Skeletal muscle tissue (tissue), 3 donors: ENCODE measurements at regions not wholly inside any gene's neighbourhood (a gene's known extent, or its start where the extent isn't known, plus 50 kb on each side); places are given as distances from the start of the nearest gene placed in this dataset.

Experiments
- H3K27ac ChIP-seq: one replicate; pipeline ENCODE4 v1.7.0; 2013; ENCODE audit warnings: mild to moderate bottlenecking, low read depth, low read length, inconsistent platforms
- H3K27me3 ChIP-seq, 3 donors: one replicate each; pipeline ENCODE4 v1.7.0; 2013; ENCODE audit warnings: low read length in 3 of 3; ENCODE audit not compliant: control insufficient read depth in 3 of 3, insufficient read depth in 3 of 3
- H3K36me3 ChIP-seq, 3 donors: one replicate each; pipeline ENCODE4 v1.7.0; 2013; ENCODE audit warnings: low read length in 3 of 3; ENCODE audit not compliant: control insufficient read depth in 3 of 3, insufficient read depth in 3 of 3
- H3K4me1 ChIP-seq, 3 donors: one replicate each; pipeline ENCODE4 v1.7.0; 2013; ENCODE audit warnings: low read length in 3 of 3, mild to moderate bottlenecking in 3 of 3; ENCODE audit not compliant: control insufficient read depth in 3 of 3, insufficient read depth in 3 of 3
- H3K4me3 ChIP-seq, 3 donors: one replicate each; pipeline ENCODE4 v1.7.0; 2013; ENCODE audit warnings: low read length in 3 of 3
- H3K9ac ChIP-seq, 3 donors: one replicate each; pipeline ENCODE4 v1.7.0; 2013; ENCODE audit warnings: low read length in 3 of 3, mild to moderate bottlenecking in 3 of 3, moderate library complexity in 2 of 3, low read depth in 1 of 3
- H3K9me3 ChIP-seq, 3 donors: one replicate each; pipeline ENCODE4 v1.7.0; 2013; ENCODE audit warnings: low read length in 3 of 3; ENCODE audit not compliant: control insufficient read depth in 3 of 3
- donor health status: Osteomylitis.

GRCh38 chr2:43074592-43075053 is 151.8 kb downstream of the ZFP36L2 start:
- Histone ChIP-seq H3K36me3 (no peaks in the 10 kb centered on the region), H3K9ac (peak overlapping the region in 2 of 3 donors; percentile 5 to 35), H3K27ac (peak overlapping the region; percentile 76), H3K4me3 (peak overlapping the region in 2 of 3 donors; percentile 15 to 31), H3K27me3 (no peaks in the 10 kb centered on the region), H3K9me3 (no peaks in the 10 kb centered on the region), H3K4me1 (peaks cover 65 to 69% (median 68%) of the 10 kb centered on the region in 3 donors)

- peak overlapping the region in 1 of 3 donors; percentile 14 for H3K4me3 ChIP-seq
- no peaks in the 10 kb centered on the region for H3K9me3 ChIP-seq
- peak overlapping the region; percentile 76 for H3K27ac ChIP-seq
- no peaks in the 10 kb centered on the region for H3K36me3 ChIP-seq
- peaks cover 66 to 71% (median 69%) of the 10 kb centered on the region in 3 donors for H3K4me1 ChIP-seq
- H3K27me3 ChIP-seq: no peaks in the 10 kb centered on the region
- peak overlapping the region in 1 of 3 donors; percentile 26 for H3K9ac ChIP-seq
These were observed 152.4 kb downstream of the ZFP36L2 start for GRCh38 chr2:43074052-43074451.

- H3K27ac ChIP-seq: peak overlapping the region; percentile 76
- no peaks in the 10 kb centered on the region for H3K27me3 ChIP-seq
- peaks cover 66 to 70% (median 66%) of the 10 kb centered on the region in 3 donors for H3K4me1 ChIP-seq
- H3K36me3 ChIP-seq: no peaks in the 10 kb centered on the region
- H3K4me3 ChIP-seq: no peak overlapping the region
- no peaks in the 10 kb centered on the region for H3K9me3 ChIP-seq
- H3K9ac ChIP-seq: peak overlapping the region in 1 of 3 donors; percentile 26
These were observed 153.0 kb downstream of the ZFP36L2 start for GRCh38 chr2:43073401-43073825.

GRCh38 chr2:43071599-43072550 is 154.5 kb downstream of the ZFP36L2 start:
- H3K27ac ChIP-seq: peak overlapping the region; percentile 62
- H3K36me3 ChIP-seq: no peaks in the 10 kb centered on the region
- no peaks in the 10 kb centered on the region for H3K9me3 ChIP-seq
- H3K4me3 ChIP-seq: no peak overlapping the region
- peaks cover 66 to 70% (median 66%) of the 10 kb centered on the region in 3 donors for H3K4me1 ChIP-seq
- peak overlapping the region in 2 of 3 donors; percentile 26 to 57 for H3K9ac ChIP-seq
- no peaks in the 10 kb centered on the region for H3K27me3 ChIP-seq

GRCh38 chr2:43070676-43071502 is 155.5 kb downstream of the ZFP36L2 start:
- no peaks in the 10 kb centered on the region for H3K27me3 ChIP-seq
- no peaks in the 10 kb centered on the region for H3K9me3 ChIP-seq
- peak overlapping the region in 1 of 3 donors; percentile 57 for H3K9ac ChIP-seq
- H3K27ac ChIP-seq: peak overlapping the region; percentile 62
- H3K4me1 ChIP-seq: peaks cover 56 to 64% (median 58%) of the 10 kb centered on the region in 3 donors
- H3K4me3 ChIP-seq: no peak overlapping the region
- H3K36me3 ChIP-seq: no peaks in the 10 kb centered on the region

GRCh38 chr2:43070030-43070429 is 156.4 kb downstream of the ZFP36L2 start:
- Histone ChIP-seq H3K9me3 (no peaks in the 10 kb centered on the region), H3K27ac (no peak overlapping the region), H3K27me3 (no peaks in the 10 kb centered on the region), H3K4me1 (peaks cover 48 to 56% (median 49%) of the 10 kb centered on the region in 3 donors), H3K36me3 (no peaks in the 10 kb centered on the region), H3K9ac (no peak overlapping the region), H3K4me3 (no peak overlapping the region)

- no peak overlapping the region for H3K4me3 ChIP-seq
- H3K27me3 ChIP-seq: no peaks in the 10 kb centered on the region
- H3K4me1 ChIP-seq: peaks cover 36 to 44% (median 38%) of the 10 kb centered on the region in 3 donors
- H3K9ac ChIP-seq: no peak overlapping the region
- no peak overlapping the region for H3K27ac ChIP-seq
- no peaks in the 10 kb centered on the region for H3K36me3 ChIP-seq
- H3K9me3 ChIP-seq: no peaks in the 10 kb centered on the region
These were observed 157.5 kb downstream of the ZFP36L2 start for GRCh38 chr2:43068631-43069517.

- H3K27ac ChIP-seq: no peak overlapping the region
- H3K9ac ChIP-seq: no peak overlapping the region
- H3K4me1 ChIP-seq: peaks cover 29 to 38% (median 30%) of the 10 kb centered on the region in 3 donors
- H3K36me3 ChIP-seq: no peaks in the 10 kb centered on the region
- H3K9me3 ChIP-seq: no peaks in the 10 kb centered on the region
- no peak overlapping the region for H3K4me3 ChIP-seq
- no peaks in the 10 kb centered on the region for H3K27me3 ChIP-seq
These were observed 158.3 kb downstream of the ZFP36L2 start for GRCh38 chr2:43068041-43068533.
